OCI-LY7 (cell line): ENCODE measurements at regions not wholly inside any gene's neighbourhood (a gene's known extent, or its start where the extent isn't known, plus 50 kb on each side); places are given as distances from the start of the nearest gene placed in this dataset.

ENCODE experiments used
- BruUV-seq: library from RNA; stranded (reverse); fragments of 400-500 nt; replicated peaks from 2 replicates; lab custom pipeline; 2021; lab: Mats Ljungman, UMichigan
- CTCF ChIA-PET: fragments of 300-600 bp; sonication (Branson Sonifier 250); formaldehyde crosslinking; loops from one replicate; lab custom pipeline; 2022; ENCODE audit warnings: antibody characterized with exemption; ENCODE audit not compliant: unreplicated experiment; lab: Charles Lee
- POLR2A ChIA-PET: fragments of 300-600 bp; sonication (Branson Sonifier 250); formaldehyde crosslinking; loops from one replicate; lab custom pipeline; 2022; ENCODE audit warnings: antibody characterized with exemption; lab: Charles Lee
- DNase-seq: peaks from one replicate; pipeline ENCODE4 v3.0.0-alpha.2; 2015; ENCODE audit warnings: low spot score
- H2AFZ ChIP-seq: fragments of 200-600 bp; sonication (generic), shearing (Covaris generic); 2 replicates; pipeline ENCODE4 v1.6.1; 2014; ENCODE audit warnings: mild to moderate bottlenecking, antibody characterized with exemption, low read length, moderate library complexity
- H3K27ac ChIP-seq: fragments of 200-600 bp; sonication (generic); 2 replicates; pipeline ENCODE4 v1.5.1; 2014; ENCODE audit warnings: mixed run types, low read depth, mild to moderate bottlenecking, moderate library complexity, low read length, inconsistent platforms; ENCODE audit not compliant: poor library complexity, severe bottlenecking
- H3K36me3 ChIP-seq: fragments of 200-600 bp; sonication (generic); 2 replicates; pipeline ENCODE4 v1.6.1; 2014; ENCODE audit warnings: mild to moderate bottlenecking, antibody characterized with exemption, low read length, moderate library complexity, mixed read lengths; ENCODE audit not compliant: insufficient read depth
- H3K4me1 ChIP-seq: fragments of 200-600 bp; sonication (generic); 2 replicates; pipeline ENCODE4 v1.5.1; 2014; ENCODE audit warnings: mild to moderate bottlenecking, low read length; ENCODE audit not compliant: insufficient read depth, poor library complexity, severe bottlenecking
- H3K4me2 ChIP-seq: fragments of 200-600 bp; sonication (generic); 2 replicates; pipeline ENCODE4 v1.6.1; 2014; ENCODE audit warnings: mild to moderate bottlenecking, low read length
- H3K4me3 ChIP-seq: fragments of 200-600 bp; sonication (generic); 2 replicates; pipeline ENCODE4 v1.5.1; 2014; ENCODE audit warnings: mild to moderate bottlenecking, low read depth, low read length; ENCODE audit not compliant: poor library complexity, severe bottlenecking
- H3K79me2 ChIP-seq: fragments of 200-600 bp; sonication (generic); 2 replicates; pipeline ENCODE4 v1.6.1; 2016; ENCODE audit warnings: low read depth, mild to moderate bottlenecking, low read length, moderate library complexity, mixed read lengths; ENCODE audit not compliant: insufficient read depth
- H3K9me2 ChIP-seq: fragments of 200-600 bp; sonication (generic); 2 replicates; pipeline ENCODE4 v1.6.1; 2016; ENCODE audit warnings: mild to moderate bottlenecking, low read length, mixed read lengths; ENCODE audit not compliant: insufficient read depth
- H3K9me3 ChIP-seq: fragments of 200-600 bp; sonication (generic); 2 replicates; pipeline ENCODE4 v1.6.1; 2014; ENCODE audit warnings: mild to moderate bottlenecking, mixed run types, low read length, mixed read lengths
- H4K20me1 ChIP-seq: fragments of 200-600 bp; sonication (generic); 2 replicates; pipeline ENCODE4 v1.6.1; 2014; ENCODE audit warnings: mild to moderate bottlenecking, antibody characterized with exemption, low read length, moderate library complexity, mixed read lengths; ENCODE audit not compliant: insufficient read depth
- CTCF ChIP-seq: fragments of 200-600 bp; sonication (generic); conservative IDR thresholded peaks from 2 replicates; pipeline ENCODE4 v1.5.1; 2014; ENCODE audit warnings: mild to moderate bottlenecking, antibody characterized with exemption, low read length, moderate library complexity, mixed read lengths
- EZH2phosphoT487 ChIP-seq: fragments of 200-600 bp; sonication (generic); IDR thresholded peaks from 2 replicates; pipeline ENCODE4 v1.6.1; 2018; ENCODE audit warnings: low read depth, borderline replicate concordance, mild to moderate bottlenecking, mixed run types, antibody characterized with exemption, low read length, moderate library complexity, mixed read lengths
- intact Hi-C: fragments of 100-400 bp; cut with micrococcal nuclease; formaldehyde crosslinking; loops from one replicate; pipeline ENCODE4 v1.10.0; 2022; ENCODE audit not compliant: unreplicated experiment

- intact Hi-C loops: no loop called here
- H4K20me1 ChIP-seq: no peaks in the 10 kb centered on the region
- H3K9me2 ChIP-seq: peaks cover 9% of the 10 kb centered on the region; the same call in 1 of the 2 replicates
- no peaks in the 10 kb centered on the region for H3K36me3 ChIP-seq
- no peak overlapping the region for H2AFZ ChIP-seq
- no peak overlapping the region for H3K4me2 ChIP-seq
- H3K27ac ChIP-seq: no peak overlapping the region
- BruUV-seq: no TSS peak
- no peak for TF ChIP-seq EZH2phosphoT487
- ChIA-PET CTCF (no interaction called here), POLR2A (no interaction called here)
- H3K9me3 ChIP-seq: no peaks in the 10 kb centered on the region
- DNase-seq: no peak
- H3K4me1 ChIP-seq: no peaks in the 10 kb centered on the region
- H3K4me3 ChIP-seq: no peak overlapping the region
- H3K79me2 ChIP-seq: no peaks in the 10 kb centered on the region
These were observed 637.9 kb downstream of the PLOD2 start for GRCh38 chr3:145522893-145523651.

DNA sequence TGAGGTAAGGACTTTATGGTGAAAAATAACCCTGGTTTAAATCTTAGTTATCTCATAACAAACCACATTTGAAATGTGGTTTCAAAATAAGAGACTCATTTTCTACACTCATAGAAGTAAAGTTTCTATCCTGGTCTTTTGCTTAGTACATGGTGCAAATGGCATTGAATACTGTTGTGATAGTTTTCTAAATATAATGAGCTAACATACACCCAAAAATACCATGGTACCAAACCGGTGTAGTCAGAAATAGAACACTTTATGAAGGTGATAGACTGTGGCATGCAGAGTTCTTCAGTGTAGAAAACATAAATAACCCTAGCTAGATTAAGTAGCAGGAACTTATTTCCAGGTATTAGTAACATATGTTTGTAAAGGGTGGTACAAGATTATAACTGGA, 629.4 kb downstream of the PLOD2 start:
- H3K9me2 ChIP-seq: no peaks in the 10 kb centered on the region
- BruUV-seq: no TSS peak
- no peaks in the 10 kb centered on the region for H3K9me3 ChIP-seq
- H3K4me3 ChIP-seq: no peak overlapping the region
- TF ChIP-seq EZH2phosphoT487: no peak
- no peaks in the 10 kb centered on the region for H3K79me2 ChIP-seq
- no peak overlapping the region for H2AFZ ChIP-seq
- DNase-seq: no peak
- ChIA-PET POLR2A (no interaction called here), CTCF (no interaction called here)
- H3K4me1 ChIP-seq: no peaks in the 10 kb centered on the region
- no peak overlapping the region for H3K4me2 ChIP-seq
- no peaks in the 10 kb centered on the region for H4K20me1 ChIP-seq
- H3K36me3 ChIP-seq: no peaks in the 10 kb centered on the region
- no peak overlapping the region for H3K27ac ChIP-seq
- intact Hi-C loops: no loop called here

DNA sequence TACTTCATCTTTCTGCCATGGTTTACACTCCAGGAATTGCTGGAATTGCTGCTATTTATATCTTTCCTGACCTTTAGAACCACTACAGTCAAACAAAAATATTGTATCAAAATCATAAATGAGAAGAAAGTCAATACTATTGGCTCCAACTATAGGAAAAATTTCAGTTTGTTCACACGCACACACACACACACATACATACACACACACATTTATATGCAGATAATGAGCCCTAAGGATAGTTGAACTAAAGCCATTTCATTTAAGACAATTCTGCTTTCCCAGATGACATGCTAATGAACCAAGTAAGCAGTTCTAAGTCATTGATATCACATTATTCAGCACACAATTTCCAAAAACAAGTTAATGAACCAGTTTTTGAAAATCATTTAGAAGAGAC, 627.3 kb downstream of the PLOD2 start:
- TF ChIP-seq CTCF (no peak), EZH2phosphoT487 (no peak)
- no peak for DNase-seq
- BruUV-seq: no TSS peak
- Histone ChIP-seq H3K4me2 (no peak overlapping the region), H3K79me2 (no peaks in the 10 kb centered on the region), H3K9me3 (no peaks in the 10 kb centered on the region), H2AFZ (no peak overlapping the region), H3K9me2 (no peaks in the 10 kb centered on the region), H3K36me3 (no peaks in the 10 kb centered on the region), H3K4me3 (no peak overlapping the region), H3K27ac (no peak overlapping the region), H3K4me1 (no peaks in the 10 kb centered on the region), H4K20me1 (no peaks in the 10 kb centered on the region)
- ChIA-PET POLR2A (no interaction called here), CTCF (no interaction called here)
- intact Hi-C loops: no loop called here
